ENCODE measurements at regions not wholly inside any gene's neighbourhood (a gene's known extent, or its start where the extent isn't known, plus 50 kb on each side); places are given as distances from the start of the nearest gene placed in this dataset.

DNA sequence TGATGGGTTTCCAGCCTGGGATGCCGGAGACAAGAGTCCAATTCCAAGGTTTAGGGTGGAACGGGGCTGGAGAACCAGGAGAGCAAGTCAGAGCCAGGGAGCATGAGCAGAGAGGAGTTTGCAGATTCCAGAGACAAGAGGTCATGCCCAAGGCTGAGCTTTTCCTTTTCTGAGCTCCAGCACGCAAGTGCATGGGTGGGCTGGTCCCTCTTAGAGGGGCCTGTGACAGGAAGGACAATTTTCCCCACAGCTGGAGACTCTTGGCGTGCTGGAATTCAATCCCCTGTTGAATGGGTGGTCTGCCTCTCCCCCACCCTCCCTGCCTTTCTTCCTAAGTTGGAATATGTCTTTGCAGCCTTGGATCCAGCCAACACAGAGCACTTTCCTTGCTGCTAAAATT lies 431.9 kb downstream of the BCL11B start:
- Histone ChIP-seq H3K9me3 (ENCODE audit: control insufficient read depth, insufficient read depth, low read length) (peaks cover 70% of the 10 kb centered on the region), H3K27ac (ENCODE audit: low read depth, low read length) (no peak overlapping the region), H3K27me3 (ENCODE audit: control insufficient read depth, insufficient read depth, low read length) (no peaks in the 10 kb centered on the region), H3K4me3 (ENCODE audit: low read depth, low read length) (no peak overlapping the region)
- POLR2A ChIA-PET, result no interaction called here
- TF ChIP-seq CTCF (IDR thresholded peaks at IDR 0.05; ENCODE audit: low read depth, low read length), result no peak
- DNase-seq (ENCODE audit: low read depth, low spot score), result no peak
- CTCF ChIA-PET, result no interaction called here

- no peak overlapping the region for H3K4me3 ChIP-seq (ENCODE audit: low read depth, low read length)
- peaks cover 66% of the 10 kb centered on the region for H3K9me3 ChIP-seq (ENCODE audit: control insufficient read depth, insufficient read depth, low read length)
- ChIA-PET CTCF (no interaction called here), POLR2A (no interaction called here)
- DNase-seq (ENCODE audit: low read depth, low spot score), result no peak
- H3K27me3 ChIP-seq (ENCODE audit: control insufficient read depth, insufficient read depth, low read length), result no peaks in the 10 kb centered on the region
- H3K27ac ChIP-seq (ENCODE audit: low read depth, low read length), result no peak overlapping the region
- no peak for TF ChIP-seq CTCF (IDR thresholded peaks at IDR 0.05; ENCODE audit: low read depth, low read length)
Measured at GRCh38 chr14:98840511-98840910, 431.5 kb downstream of the BCL11B start.

GRCh38 chr14:98844456-98844855 lies 427.5 kb downstream of the BCL11B start:
- H3K27ac ChIP-seq (ENCODE audit: low read depth, low read length), result no peak overlapping the region
- no peaks in the 10 kb centered on the region for H3K27me3 ChIP-seq (ENCODE audit: control insufficient read depth, insufficient read depth, low read length)
- ChIA-PET CTCF (no interaction called here), POLR2A (no interaction called here)
- TF ChIP-seq CTCF (IDR thresholded peaks at IDR 0.05; ENCODE audit: low read depth, low read length), result no peak
- DNase-seq (ENCODE audit: low read depth, low spot score), result no peak
- no peak overlapping the region for H3K4me3 ChIP-seq (ENCODE audit: low read depth, low read length)
- H3K9me3 ChIP-seq (ENCODE audit: control insufficient read depth, insufficient read depth, low read length), result peaks cover 43% of the 10 kb centered on the region

DNA sequence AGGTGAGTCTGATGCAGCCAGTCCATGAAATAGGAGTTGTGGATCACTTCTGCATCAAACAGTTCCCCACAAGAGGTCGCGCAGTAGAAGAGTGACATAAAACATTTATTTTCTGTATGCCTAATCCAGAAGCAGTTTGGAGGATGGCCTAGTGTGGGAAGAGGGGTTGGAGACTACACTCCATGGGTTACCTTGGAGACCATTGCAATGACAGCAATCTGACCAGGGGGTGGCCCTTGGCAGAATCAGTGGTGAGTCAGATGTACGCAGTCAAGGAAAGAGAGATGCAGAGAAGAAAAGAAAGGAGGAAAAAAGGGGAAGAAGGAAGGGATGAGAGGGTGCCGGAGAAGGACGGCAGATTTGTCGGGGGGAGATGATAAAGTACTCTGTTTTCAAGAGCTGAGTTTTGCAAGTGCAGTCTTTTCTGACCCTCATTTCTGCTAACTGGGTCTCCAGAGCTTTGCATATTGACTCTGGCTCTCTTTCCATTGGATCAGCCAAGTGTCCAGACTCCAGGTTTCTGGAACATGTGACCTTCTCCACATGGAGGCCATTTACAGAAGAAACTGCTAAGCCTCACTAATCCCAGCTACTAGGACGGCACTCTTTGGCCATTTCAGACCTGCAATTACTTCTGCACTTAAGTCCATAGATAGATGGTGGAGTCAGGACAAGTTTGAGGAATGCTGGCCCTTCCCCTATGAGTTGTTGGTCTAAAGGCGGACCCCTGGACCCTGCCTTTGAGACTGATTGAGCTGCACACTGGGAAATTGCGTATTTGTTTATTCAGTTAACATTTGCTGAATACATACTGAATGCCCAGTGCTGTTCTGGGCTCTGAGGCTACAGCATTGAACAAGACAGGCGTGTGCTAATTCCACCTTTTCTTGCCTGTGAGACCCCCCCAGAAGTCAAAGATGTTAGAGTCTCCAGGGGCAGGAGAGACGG lies 424.2 kb downstream of the BCL11B start:
- POLR2A ChIA-PET, result no interaction called here
- no peaks in the 10 kb centered on the region for H3K27me3 ChIP-seq (ENCODE audit: control insufficient read depth, insufficient read depth, low read length)
- H3K27ac ChIP-seq (ENCODE audit: low read depth, low read length), result no peak overlapping the region
- DNase-seq (ENCODE audit: low read depth, low spot score), result no peak
- H3K4me3 ChIP-seq (ENCODE audit: low read depth, low read length), result no peak overlapping the region
- peaks cover 28% of the 10 kb centered on the region for H3K9me3 ChIP-seq (ENCODE audit: control insufficient read depth, insufficient read depth, low read length)
- CTCF ChIA-PET, result no interaction called here
- TF ChIP-seq CTCF (IDR thresholded peaks at IDR 0.05; ENCODE audit: low read depth, low read length), result no peak

DNA sequence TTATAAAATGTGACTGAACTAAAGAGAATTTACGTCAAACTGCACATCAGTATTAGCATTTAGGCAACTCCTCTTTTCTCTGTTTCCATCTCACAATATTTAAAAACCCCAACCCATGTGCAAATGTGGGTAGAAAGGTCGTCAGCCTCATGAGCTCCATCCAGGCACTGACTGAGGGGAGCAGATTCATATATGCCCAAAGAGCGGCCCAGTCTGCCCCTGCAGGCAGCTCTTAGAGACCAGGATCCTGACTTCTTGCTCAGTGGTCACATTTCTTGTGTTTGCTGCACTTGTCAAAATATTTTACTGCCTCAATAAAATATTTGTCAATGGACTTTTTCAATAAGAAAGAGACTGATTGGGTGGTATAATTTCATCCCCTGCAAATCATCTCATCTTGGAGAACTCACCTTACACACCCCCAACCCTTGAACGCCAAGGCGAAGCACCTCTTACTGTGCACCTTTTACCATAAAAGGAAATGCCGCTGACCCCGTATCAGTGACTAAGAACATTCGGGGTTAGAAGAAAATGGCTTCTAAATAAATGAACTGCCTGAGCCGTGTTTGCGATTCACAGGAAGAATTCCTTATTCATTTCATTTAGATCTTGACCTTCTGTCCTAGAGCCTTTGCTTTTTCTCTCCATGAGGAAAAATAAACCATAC lies 418.8 kb downstream of the BCL11B start:
- DNase-seq (ENCODE audit: low read depth, low spot score), result no peak
- Histone ChIP-seq H3K4me3 (ENCODE audit: low read depth, low read length) (no peak overlapping the region), H3K27ac (ENCODE audit: low read depth, low read length) (no peak overlapping the region), H3K27me3 (ENCODE audit: control insufficient read depth, insufficient read depth, low read length) (no peaks in the 10 kb centered on the region), H3K9me3 (ENCODE audit: control insufficient read depth, insufficient read depth, low read length) (peaks cover 38% of the 10 kb centered on the region)
- TF ChIP-seq CTCF (IDR thresholded peaks at IDR 0.05; ENCODE audit: low read depth, low read length), result no peak
- CTCF ChIA-PET, result no interaction called here
- POLR2A ChIA-PET, result no interaction called here

Data from AG04450 (cell line).